OCI-LY3 (cell line): ENCODE measurements at regions not wholly inside any gene's neighbourhood (a gene's known extent, or its start where the extent isn't known, plus 50 kb on each side); places are given as distances from the start of the nearest gene placed in this dataset.

ENCODE experiments used
- H2AFZ ChIP-seq: fragments of 200-600, 300-600 bp; shearing (Covaris generic); 2 replicates; pipeline ENCODE4 v1.6.0; 2014; ENCODE audit warnings: antibody characterized with exemption, low read depth, low read length
- H3K27ac ChIP-seq: fragments of 200-600, 300-600 bp; sonication (generic); 2 replicates; pipeline ENCODE4 v1.5.1; 2014; ENCODE audit warnings: mild to moderate bottlenecking, low read length, moderate library complexity, mixed read lengths
- H3K27me3 ChIP-seq: fragments of 200-600, 300-600 bp; sonication (generic); 2 replicates; pipeline ENCODE4 v1.6.1; 2014; ENCODE audit warnings: low read depth, low read length, mixed read lengths
- H3K36me3 ChIP-seq: fragments of 200-600, 300-600 bp; sonication (generic); replicated peaks from 2 replicates; pipeline ENCODE3; 2014; ENCODE audit warnings: low read depth, low read length, mixed read lengths
- H3K4me1 ChIP-seq: fragments of 300-600, 200-600 bp; sonication (generic); 2 replicates; pipeline ENCODE4 v1.6.1; 2014; ENCODE audit warnings: low read length, mixed read lengths
- H3K4me2 ChIP-seq: fragments of 200-600, 300-600 bp; sonication (generic); 2 replicates; pipeline ENCODE4 v1.6.1; 2014; ENCODE audit warnings: low read length, mixed read lengths
- H3K4me3 ChIP-seq: fragments of 300-600, 200-600 bp; sonication (generic); 2 replicates; pipeline ENCODE4 v1.5.1; 2014; ENCODE audit warnings: antibody characterized with exemption, mild to moderate bottlenecking, low read length, moderate library complexity
- H3K79me2 ChIP-seq: fragments of 300-600, 200-600 bp; shearing (Covaris generic); 2 replicates; pipeline ENCODE4 v1.6.1; 2014; ENCODE audit warnings: mild to moderate bottlenecking, low read length, mixed read lengths
- H3K9ac ChIP-seq: fragments of 300-600, 200-600 bp; shearing (Covaris generic); 2 replicates; pipeline ENCODE4 v1.6.0; 2014; ENCODE audit warnings: mild to moderate bottlenecking, low read length, moderate library complexity
- H3K9me3 ChIP-seq: fragments of 200-600, 300-600 bp; shearing (Covaris generic); 2 replicates; pipeline ENCODE4 v1.6.1; 2014; ENCODE audit warnings: low read length, mixed read lengths; ENCODE audit not compliant: insufficient read depth
- H4K20me1 ChIP-seq: fragments of 200-600, 300-600 bp; sonication (generic); 2 replicates; pipeline ENCODE4 v1.6.1; 2016; ENCODE audit warnings: low read length, mixed read lengths; ENCODE audit not compliant: insufficient read depth
- EZH2phosphoT487 ChIP-seq: fragments of 200-600 bp; shearing (Covaris generic); IDR thresholded peaks from 2 replicates; pipeline ENCODE4 v1.6.1; 2018; ENCODE audit warnings: antibody characterized with exemption, mixed run types, low read depth
- TF ChIP-seq, protein P1 (sequence below): fragments of 200-600, 300-600 bp; sonication (generic); IDR thresholded peaks from 2 replicates; pipeline ENCODE4 v1.5.1; 2014; ENCODE audit warnings: antibody characterized with exemption, low read length, low read depth

DNA sequence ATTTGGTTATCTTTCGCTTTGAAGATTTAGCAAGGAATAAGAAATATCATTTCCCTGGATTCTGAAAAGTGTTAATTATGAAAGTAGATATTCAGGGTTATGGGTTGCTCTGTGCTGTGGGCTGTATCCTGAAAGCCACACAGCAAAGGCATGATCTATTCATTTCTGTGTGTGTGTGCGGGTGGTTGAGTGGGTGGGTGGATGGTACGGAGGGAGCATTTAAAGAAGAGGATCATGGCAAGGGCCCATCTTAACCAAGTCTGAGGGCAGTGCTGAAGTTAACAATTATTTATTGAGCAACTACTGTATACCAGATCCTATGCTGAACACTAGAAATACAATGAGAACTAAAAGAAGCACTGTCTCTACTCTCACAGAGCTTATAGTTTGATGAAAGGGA is 178.2 kb upstream of the ZEB2 start:
- Histone ChIP-seq H3K27ac (no peak overlapping the region), H3K9ac (no peak overlapping the region), H3K9me3 (no peaks in the 10 kb centered on the region), H3K27me3 (no peaks in the 10 kb centered on the region; the same call in 1 of the 2 replicates), H2AFZ (no peak overlapping the region), H3K4me2 (no peak overlapping the region), H3K36me3 (no peaks in the 10 kb centered on the region), H3K4me3 (no peak overlapping the region), H4K20me1 (no peaks in the 10 kb centered on the region), H3K4me1 (peaks cover 24% of the 10 kb centered on the region), H3K79me2 (no peaks in the 10 kb centered on the region)
- no peak for TF ChIP-seq EZH2phosphoT487
- TF ChIP-seq, protein P1, sequence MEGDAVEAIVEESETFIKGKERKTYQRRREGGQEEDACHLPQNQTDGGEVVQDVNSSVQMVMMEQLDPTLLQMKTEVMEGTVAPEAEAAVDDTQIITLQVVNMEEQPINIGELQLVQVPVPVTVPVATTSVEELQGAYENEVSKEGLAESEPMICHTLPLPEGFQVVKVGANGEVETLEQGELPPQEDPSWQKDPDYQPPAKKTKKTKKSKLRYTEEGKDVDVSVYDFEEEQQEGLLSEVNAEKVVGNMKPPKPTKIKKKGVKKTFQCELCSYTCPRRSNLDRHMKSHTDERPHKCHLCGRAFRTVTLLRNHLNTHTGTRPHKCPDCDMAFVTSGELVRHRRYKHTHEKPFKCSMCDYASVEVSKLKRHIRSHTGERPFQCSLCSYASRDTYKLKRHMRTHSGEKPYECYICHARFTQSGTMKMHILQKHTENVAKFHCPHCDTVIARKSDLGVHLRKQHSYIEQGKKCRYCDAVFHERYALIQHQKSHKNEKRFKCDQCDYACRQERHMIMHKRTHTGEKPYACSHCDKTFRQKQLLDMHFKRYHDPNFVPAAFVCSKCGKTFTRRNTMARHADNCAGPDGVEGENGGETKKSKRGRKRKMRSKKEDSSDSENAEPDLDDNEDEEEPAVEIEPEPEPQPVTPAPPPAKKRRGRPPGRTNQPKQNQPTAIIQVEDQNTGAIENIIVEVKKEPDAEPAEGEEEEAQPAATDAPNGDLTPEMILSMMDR, result no peak

DNA sequence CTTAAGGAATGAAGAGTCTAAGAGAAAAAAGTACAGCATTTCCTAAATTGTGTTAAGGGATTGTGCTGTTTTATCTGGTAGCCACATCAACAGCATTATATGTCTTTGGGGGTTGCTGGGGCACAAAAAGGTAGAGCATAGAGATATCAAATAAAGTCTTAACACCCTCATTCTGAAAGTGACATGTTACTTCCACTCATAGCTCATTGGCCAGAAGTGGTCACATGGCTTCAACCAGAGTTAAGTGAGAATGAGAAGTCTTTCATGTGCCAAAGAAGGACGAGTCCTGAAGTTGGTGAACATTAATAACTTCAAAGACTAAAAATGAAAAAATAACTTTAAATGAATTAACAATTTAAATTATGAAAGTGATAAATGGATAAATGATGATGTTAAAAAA is 175.7 kb upstream of the ZEB2 start:
- Histone ChIP-seq H3K9ac (no peak overlapping the region), H3K4me3 (no peak overlapping the region), H3K36me3 (no peaks in the 10 kb centered on the region), H3K27me3 (peaks cover 3% of the 10 kb centered on the region; the same call in 1 of the 2 replicates), H3K9me3 (no peaks in the 10 kb centered on the region), H2AFZ (no peak overlapping the region), H3K27ac (no peak overlapping the region), H4K20me1 (no peaks in the 10 kb centered on the region), H3K4me2 (no peak overlapping the region), H3K4me1 (peaks cover 3% of the 10 kb centered on the region; the same call in 1 of the 2 replicates), H3K79me2 (no peaks in the 10 kb centered on the region)
- TF ChIP-seq, protein P1, result no peak
- TF ChIP-seq EZH2phosphoT487, result no peak

DNA sequence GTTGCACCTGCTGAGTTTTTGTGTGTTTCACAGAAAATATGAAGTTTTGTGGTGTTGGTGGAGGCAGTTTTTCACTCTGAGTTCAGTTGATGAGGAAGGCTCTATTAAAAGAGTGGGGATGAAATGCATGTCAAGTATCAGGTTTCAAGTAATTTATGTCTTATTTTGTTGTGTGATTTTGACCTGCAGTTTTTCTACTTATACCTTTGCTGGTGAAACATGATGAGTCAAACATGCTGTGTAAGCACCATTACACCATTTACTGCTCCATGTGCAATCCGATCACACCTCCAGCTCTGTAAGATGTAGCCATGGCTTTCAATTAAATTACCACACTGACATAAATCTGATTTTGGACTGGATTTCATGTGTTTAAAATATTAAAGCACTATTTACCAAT is 174.5 kb upstream of the ZEB2 start:
- H3K79me2 ChIP-seq, result no peaks in the 10 kb centered on the region
- H4K20me1 ChIP-seq, result no peaks in the 10 kb centered on the region
- TF ChIP-seq, protein P1, result no peak
- TF ChIP-seq EZH2phosphoT487, result no peak
- no peak overlapping the region for H3K4me2 ChIP-seq
- no peak overlapping the region for H3K9ac ChIP-seq
- H3K4me3 ChIP-seq, result no peak overlapping the region
- no peak overlapping the region for H3K27ac ChIP-seq
- H3K27me3 ChIP-seq, result peaks cover 10% of the 10 kb centered on the region
- H3K36me3 ChIP-seq, result no peaks in the 10 kb centered on the region
- H3K9me3 ChIP-seq, result no peaks in the 10 kb centered on the region
- no peak overlapping the region for H2AFZ ChIP-seq
- no peaks in the 10 kb centered on the region for H3K4me1 ChIP-seq

DNA sequence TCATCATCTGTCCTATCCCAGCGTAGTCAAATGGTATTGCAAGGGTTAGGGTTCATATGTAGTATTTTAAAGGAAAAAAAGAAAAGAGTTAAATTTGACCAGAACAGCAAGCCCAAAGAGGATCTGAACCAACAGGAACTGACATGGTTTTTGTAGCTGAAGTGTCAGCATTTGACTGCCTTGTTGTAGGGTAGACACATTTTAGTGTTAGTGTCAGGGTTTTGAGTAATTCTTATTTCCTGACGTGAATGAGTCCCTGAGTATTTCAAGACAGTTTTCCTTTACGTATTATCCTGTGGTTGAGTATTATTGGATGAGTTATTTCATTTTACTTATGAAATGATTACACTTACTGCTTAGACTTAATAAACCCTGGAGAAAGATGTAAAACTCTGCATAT is 173.3 kb upstream of the ZEB2 start:
- Histone ChIP-seq H3K27me3 (peaks cover 15% of the 10 kb centered on the region), H2AFZ (no peak overlapping the region), H3K9ac (no peak overlapping the region), H3K4me3 (no peak overlapping the region), H4K20me1 (no peaks in the 10 kb centered on the region), H3K79me2 (no peaks in the 10 kb centered on the region), H3K9me3 (no peaks in the 10 kb centered on the region), H3K4me2 (no peak overlapping the region), H3K27ac (no peak overlapping the region), H3K4me1 (peaks cover 5% of the 10 kb centered on the region), H3K36me3 (no peaks in the 10 kb centered on the region)
- no peak for TF ChIP-seq EZH2phosphoT487
- TF ChIP-seq, protein P1, result no peak
